Nephron (organoid): ENCODE measurements at regions not wholly inside any gene's neighbourhood (a gene's known extent, or its start where the extent isn't known, plus 50 kb on each side); places are given as distances from the start of the nearest gene placed in this dataset.
A peak's percentile ranks its signal among the peaks of the same experiment; 100 is the strongest.

Experiments used
- H3K27ac Mint-ChIP-seq, 3 experiments: 2 replicates each; pipeline ENCODE4 v1.8.0; 2020; ENCODE audit warnings: mixed read lengths in 3 of 3, mild to moderate bottlenecking in 2 of 3, moderate library complexity in 1 of 3
- H3K27me3 Mint-ChIP-seq: 2 replicates; pipeline ENCODE4 v1.8.0; 2021; ENCODE audit warnings: low read depth, mild to moderate bottlenecking, moderate library complexity, mixed read lengths
- H3K36me3 Mint-ChIP-seq: 2 replicates; pipeline ENCODE4 v1.8.0; 2020; ENCODE audit warnings: low read depth, mixed read lengths
- H3K4me1 Mint-ChIP-seq: 2 replicates; pipeline ENCODE4 v1.8.0; 2020; ENCODE audit warnings: mixed read lengths
- H3K4me3 Mint-ChIP-seq, 3 experiments: 2 replicates each; pipeline ENCODE4 v1.8.0; 2020; ENCODE audit warnings: mild to moderate bottlenecking in 3 of 3, mixed read lengths in 3 of 3, moderate library complexity in 2 of 3
- H3K9me3 Mint-ChIP-seq: 2 replicates; pipeline ENCODE4 v1.8.0; 2020; ENCODE audit warnings: mixed read lengths
- TF ChIP-seq, protein P1 (sequence below), 3 experiments: fragments of 200-600 bp; sonication (generic); IDR thresholded peaks; one replicate each; pipeline ENCODE4 v1.5.0; 2021; ENCODE audit warnings: antibody characterized with exemption in 3 of 3; ENCODE audit not compliant: unreplicated experiment in 3 of 3

DNA sequence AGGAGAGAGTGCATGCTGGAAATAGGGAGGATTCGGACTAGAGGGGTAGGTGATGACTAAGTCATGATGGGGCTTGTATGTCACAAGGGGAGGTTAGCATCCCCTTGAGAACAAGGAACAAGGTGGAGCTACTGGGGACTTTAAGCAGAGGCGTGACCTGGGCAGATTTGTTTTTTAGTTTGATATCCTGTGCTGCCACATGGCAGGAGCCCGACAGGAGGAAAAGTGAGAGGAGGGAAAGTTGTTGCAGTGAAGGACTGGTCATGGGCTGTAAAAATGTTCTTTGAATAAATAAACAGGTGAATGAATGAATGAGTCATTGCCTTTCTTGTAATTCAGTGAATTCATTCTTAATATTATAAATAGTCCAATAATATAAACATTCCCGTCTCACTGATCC lies 365.1 kb upstream of the CDH5 start:
- Mint-ChIP-seq H3K4me1 (peaks cover 45% of the 10 kb centered on the region), H3K27ac (peak overlapping the region in 2 of 3 experiments; percentile 6 to 9), H3K36me3 (no peaks in the 10 kb centered on the region), H3K27me3 (peaks cover 3% of the 10 kb centered on the region), H3K4me3 (no peak overlapping the region), H3K9me3 (peaks cover 6% of the 10 kb centered on the region)
- TF ChIP-seq, protein P1, sequence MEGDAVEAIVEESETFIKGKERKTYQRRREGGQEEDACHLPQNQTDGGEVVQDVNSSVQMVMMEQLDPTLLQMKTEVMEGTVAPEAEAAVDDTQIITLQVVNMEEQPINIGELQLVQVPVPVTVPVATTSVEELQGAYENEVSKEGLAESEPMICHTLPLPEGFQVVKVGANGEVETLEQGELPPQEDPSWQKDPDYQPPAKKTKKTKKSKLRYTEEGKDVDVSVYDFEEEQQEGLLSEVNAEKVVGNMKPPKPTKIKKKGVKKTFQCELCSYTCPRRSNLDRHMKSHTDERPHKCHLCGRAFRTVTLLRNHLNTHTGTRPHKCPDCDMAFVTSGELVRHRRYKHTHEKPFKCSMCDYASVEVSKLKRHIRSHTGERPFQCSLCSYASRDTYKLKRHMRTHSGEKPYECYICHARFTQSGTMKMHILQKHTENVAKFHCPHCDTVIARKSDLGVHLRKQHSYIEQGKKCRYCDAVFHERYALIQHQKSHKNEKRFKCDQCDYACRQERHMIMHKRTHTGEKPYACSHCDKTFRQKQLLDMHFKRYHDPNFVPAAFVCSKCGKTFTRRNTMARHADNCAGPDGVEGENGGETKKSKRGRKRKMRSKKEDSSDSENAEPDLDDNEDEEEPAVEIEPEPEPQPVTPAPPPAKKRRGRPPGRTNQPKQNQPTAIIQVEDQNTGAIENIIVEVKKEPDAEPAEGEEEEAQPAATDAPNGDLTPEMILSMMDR (IDR thresholded peaks at IDR 0.05; ENCODE audit: unreplicated experiment in 3 of 3), result no peak

DNA sequence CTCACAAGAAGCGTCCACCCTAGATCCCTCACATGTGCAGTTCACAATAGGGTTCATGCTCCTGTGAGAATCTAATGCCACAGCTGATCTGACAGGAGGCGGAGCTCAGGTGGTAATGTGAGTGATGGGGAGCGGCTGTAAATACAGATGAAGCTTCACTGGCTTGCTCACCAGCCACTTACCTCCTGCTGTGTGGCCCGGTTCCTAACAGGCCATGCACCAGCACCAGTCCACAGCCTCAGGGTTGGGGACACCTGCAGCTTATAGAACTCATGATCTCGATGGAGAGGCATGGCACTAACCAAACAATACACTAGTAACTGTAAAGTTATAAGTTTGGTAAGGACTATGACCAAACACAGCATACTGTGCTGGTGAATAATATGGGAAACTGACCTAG lies 368.0 kb upstream of the CDH5 start:
- H3K4me3 Mint-ChIP-seq, result no peak overlapping the region
- H3K27ac Mint-ChIP-seq, result peak overlapping the region in 1 of 3 experiments; percentile 17
- no peaks in the 10 kb centered on the region for H3K36me3 Mint-ChIP-seq
- peaks cover 34% of the 10 kb centered on the region for H3K4me1 Mint-ChIP-seq
- H3K27me3 Mint-ChIP-seq, result peaks cover 7% of the 10 kb centered on the region
- TF ChIP-seq, protein P1 (IDR thresholded peaks at IDR 0.05; ENCODE audit: unreplicated experiment in 3 of 3), result no peak
- peaks cover 2% of the 10 kb centered on the region for H3K9me3 Mint-ChIP-seq

DNA sequence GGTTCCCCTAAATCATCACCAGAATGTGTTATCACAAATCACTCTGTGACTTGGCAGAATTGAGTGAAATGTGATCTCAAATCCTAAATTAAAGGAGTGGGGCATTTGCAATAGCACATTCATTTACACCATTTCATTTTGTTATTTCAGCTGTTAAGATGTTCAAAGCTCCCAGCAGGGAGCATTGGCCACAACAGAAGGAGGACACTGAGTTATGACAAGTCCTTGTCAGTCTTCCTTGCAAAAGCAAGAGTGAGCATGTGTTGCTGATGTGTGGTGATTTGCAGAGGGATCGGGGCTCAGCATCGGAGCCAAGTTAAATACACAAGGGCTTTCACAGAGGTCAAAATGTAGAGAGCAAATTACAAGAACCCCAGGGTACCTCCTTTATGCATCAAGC lies 372.2 kb upstream of the CDH5 start:
- H3K4me1 Mint-ChIP-seq, result peaks cover 46% of the 10 kb centered on the region
- peak overlapping the region in 1 of 3 experiments; percentile 4 for H3K4me3 Mint-ChIP-seq
- peak overlapping the region; percentile 57 to 72 (median 59) for H3K27ac Mint-ChIP-seq
- H3K27me3 Mint-ChIP-seq, result peaks cover 7% of the 10 kb centered on the region
- H3K36me3 Mint-ChIP-seq, result no peaks in the 10 kb centered on the region
- TF ChIP-seq, protein P1 (IDR thresholded peaks at IDR 0.05; ENCODE audit: unreplicated experiment in 3 of 3), result no peak
- no peaks in the 10 kb centered on the region for H3K9me3 Mint-ChIP-seq

DNA sequence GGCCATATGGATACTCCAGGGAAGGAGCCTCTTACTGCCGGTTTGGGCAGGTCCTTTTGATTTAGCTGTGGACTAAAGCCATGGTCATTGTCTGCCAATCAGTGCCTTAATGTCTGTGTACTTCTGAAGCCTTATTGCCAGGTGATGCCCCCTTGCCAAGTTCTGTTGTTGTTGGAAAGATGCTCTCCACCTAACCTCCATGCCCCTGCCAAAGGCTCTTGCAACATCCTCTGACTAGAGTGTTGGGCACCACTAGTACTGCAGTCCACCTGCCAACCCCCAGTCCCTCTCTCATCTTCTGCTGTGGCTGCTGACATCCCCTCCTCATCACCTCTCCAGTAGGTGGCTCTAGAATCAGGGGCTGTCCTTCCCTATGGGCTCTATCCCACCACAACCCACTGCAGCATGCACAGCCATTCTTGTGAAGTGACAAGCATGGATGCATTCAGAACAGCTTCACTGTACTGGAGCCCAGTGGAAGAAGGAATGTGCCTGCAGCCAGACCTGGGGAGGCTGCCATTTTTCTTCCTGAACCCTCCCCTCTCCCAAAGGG lies 375.3 kb upstream of the CDH5 start:
- Mint-ChIP-seq H3K27ac (peak overlapping the region; percentile 28 to 97 (median 88)), H3K36me3 (no peaks in the 10 kb centered on the region), H3K4me1 (peaks cover 66% of the 10 kb centered on the region), H3K9me3 (no peaks in the 10 kb centered on the region), H3K27me3 (peaks cover 4% of the 10 kb centered on the region), H3K4me3 (no peak overlapping the region)
- TF ChIP-seq, protein P1 (IDR thresholded peaks at IDR 0.05; ENCODE audit: unreplicated experiment in 3 of 3), result no peak

DNA sequence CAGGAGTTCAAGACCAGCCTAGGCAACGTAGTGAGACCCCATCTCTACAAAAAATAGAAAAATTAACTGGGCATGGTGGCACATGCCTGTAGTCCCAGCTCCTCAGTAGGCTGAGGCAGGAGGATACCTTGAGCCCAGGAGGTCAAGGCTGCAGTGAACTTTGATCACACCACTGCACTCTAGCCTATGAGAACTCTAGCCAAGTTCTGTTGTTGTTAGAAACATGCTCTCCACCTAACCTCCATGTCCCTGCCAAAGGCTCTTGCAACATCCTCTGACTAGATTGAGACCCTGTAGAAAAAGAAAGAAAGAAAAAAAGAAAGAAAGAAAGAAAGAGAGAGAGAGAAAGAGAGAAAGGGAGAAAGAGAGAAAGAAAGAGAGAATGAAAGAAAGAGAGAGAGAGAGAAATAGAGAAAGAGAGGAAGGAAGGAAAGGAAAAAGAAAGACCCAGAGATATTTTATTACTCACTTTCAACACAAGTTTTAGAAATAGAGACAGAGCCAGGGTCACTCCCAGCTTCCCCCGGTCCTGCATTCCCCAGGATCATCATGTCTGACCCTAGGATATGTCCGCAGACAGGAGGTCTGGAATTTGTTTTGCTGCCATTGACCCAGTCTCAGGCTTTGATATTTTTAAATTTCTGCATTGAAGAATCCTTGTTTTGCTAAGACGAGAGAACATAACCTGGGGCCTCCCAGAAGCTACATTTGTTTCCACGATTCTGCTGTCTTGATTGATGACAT lies 376.5 kb upstream of the CDH5 start:
- peak overlapping the region; percentile 70 to 97 (median 88) for H3K27ac Mint-ChIP-seq
- TF ChIP-seq, protein P1 (IDR thresholded peaks at IDR 0.05; ENCODE audit: unreplicated experiment in 3 of 3), result no peak
- peaks cover 68% of the 10 kb centered on the region for H3K4me1 Mint-ChIP-seq
- no peak overlapping the region for H3K4me3 Mint-ChIP-seq
- H3K27me3 Mint-ChIP-seq, result peaks cover 4% of the 10 kb centered on the region
- H3K36me3 Mint-ChIP-seq, result no peaks in the 10 kb centered on the region
- H3K9me3 Mint-ChIP-seq, result peaks cover 3% of the 10 kb centered on the region
